Spleen (tissue), 11 donors: ENCODE measurements at regions not wholly inside any gene's neighbourhood (a gene's known extent, or its start where the extent isn't known, plus 50 kb on each side); places are given as distances from the start of the nearest gene placed in this dataset.

Source experiments
- DNase-seq: peaks from one replicate; pipeline ENCODE4 v3.0.0-alpha.2; 2020
- H3K27ac ChIP-seq, 8 donors: fragments of 200-600 bp; sonication (generic) in 7 of 8; 1 replicate in 4 of 8; 2 replicates in 4 of 8; pipeline versions ENCODE4 v1.5.0 to v1.8.0; 2016 to 2021; ENCODE audit warnings: inconsistent platforms in 4 of 8, mild to moderate bottlenecking in 4 of 8, moderate library complexity in 1 of 8
- H3K27me3 ChIP-seq, 7 donors: fragments of 200-600 bp; sonication (generic) in 6 of 7; replicated peaks in 1 of 7; 1 replicate in 4 of 7; 2 replicates in 3 of 7; pipeline versions ENCODE4 v1.5.0 to v1.8.0; 2016 to 2021; ENCODE audit warnings: inconsistent platforms in 3 of 7, mild to moderate bottlenecking in 1 of 7
- H3K36me3 ChIP-seq, 6 donors: fragments of 200-600 bp; sonication (generic) in 5 of 6; 1 replicate in 4 of 6; 2 replicates in 2 of 6; pipeline versions ENCODE4 v1.5.0 to v1.8.0; 2016 to 2021; ENCODE audit warnings: inconsistent platforms in 2 of 6
- H3K4me1 ChIP-seq, 6 donors: fragments of 200-600 bp; sonication (generic) in 5 of 6; 1 replicate in 3 of 6; 2 replicates in 3 of 6; pipeline versions ENCODE4 v1.5.0 to v1.8.0; 2016 to 2021; ENCODE audit warnings: inconsistent platforms in 3 of 6
- H3K4me3 ChIP-seq, 8 donors: fragments of 200-600 bp; sonication (generic) in 7 of 8; 1 replicate in 4 of 8; 2 replicates in 4 of 8; pipeline versions ENCODE4 v1.5.0 to v1.8.0; 2016 to 2021; ENCODE audit warnings: inconsistent platforms in 4 of 8, mild to moderate bottlenecking in 4 of 8, moderate library complexity in 2 of 8
- H3K9me3 ChIP-seq, 8 donors: fragments of 200-600 bp; sonication (generic) in 7 of 8; 1 replicate in 4 of 8; 2 replicates in 4 of 8; pipeline versions ENCODE4 v1.5.0 to v1.8.0; 2016 to 2021; ENCODE audit warnings: inconsistent platforms in 4 of 8
- POLR2A ChIP-seq, 3 donors: fragments of 450-650 bp; IDR thresholded peaks; one replicate each; pipeline ENCODE4 v1.5.1; 2017; ENCODE audit warnings: antibody characterized with exemption in 3 of 3, mild to moderate bottlenecking in 1 of 3
- POLR2AphosphoS5 ChIP-seq, 3 donors: sonication (generic); formaldehyde crosslinking; IDR thresholded peaks; one replicate each; pipeline ENCODE4 v1.5.1; 2017; ENCODE audit warnings: antibody characterized with exemption in 3 of 3
- WGBS, 5 donors: extraction: QIAGEN DNeasy Blood & Tissue Kit in 3 of 5; methylation state at CpG; one replicate each; pipeline versions ENCODE4 v1.1.5 to v1.1.7; 2013 to 2018; 5-methylcytosine and 5-hydroxymethylcytosine counted together
- intact Hi-C: fragments of 100-400 bp; cut with DNase I; formaldehyde crosslinking; loops from one replicate; pipeline ENCODE4 v1.15.0; 2023; ENCODE audit warnings: low total_unique reads
- TF ChIP-seq, protein P1 (sequence below), 11 experiments: fragments of 200-600 bp in 7 of 11; fragments of 450-650 bp in 4 of 11; sonication (generic) in 4 of 11; IDR thresholded peaks in 8 of 11; conservative IDR thresholded peaks in 3 of 11; 1 replicate in 7 of 11; 2 replicates in 4 of 11; pipeline versions ENCODE4 v1.4.0 to v1.8.0; 2016 to 2021; ENCODE audit warnings: antibody characterized with exemption in 11 of 11, inconsistent platforms in 4 of 11, mild to moderate bottlenecking in 1 of 11
- donor health status: healthy with polysubstance abuse.
- donor health status: DM: no; HTN: no; CAD: no; lungs with moderate emphysema.
- donor health status: DM: no; HTN: no; CAD: no.
- donor health status: Bipolar disorder and iron deficiency.
- donor health status: healthy.
- donor health status: DM: no; HTN: no; CAD: no.
- donor health status: DM: yes; HTN: yes; CAD: no.

DNA sequence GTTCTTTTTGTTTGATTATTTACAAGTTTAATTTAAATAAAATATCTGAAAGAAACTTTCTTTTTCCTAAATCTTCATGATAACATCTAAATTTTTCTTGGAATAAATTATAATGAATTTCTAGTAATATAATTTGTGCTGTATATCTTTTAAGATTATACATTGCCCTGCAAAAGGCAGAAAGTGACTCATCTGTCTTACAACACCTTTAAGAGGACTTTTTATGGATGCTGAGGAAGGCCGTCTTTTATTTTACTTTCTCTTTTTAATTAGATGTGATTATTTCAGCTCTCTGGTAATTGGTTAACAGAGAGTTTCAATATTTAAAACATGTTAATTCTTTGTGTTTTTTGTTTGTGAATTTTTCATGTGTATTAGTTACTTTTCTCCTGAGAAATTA, 598.4 kb downstream of the RPL10L start:
- no peaks in the 10 kb centered on the region for H3K36me3 ChIP-seq
- intact Hi-C loops = no loop called here
- H3K27me3 ChIP-seq = no peaks in the 10 kb centered on the region
- H3K27ac ChIP-seq = no peak overlapping the region
- H3K9me3 ChIP-seq = no peaks in the 10 kb centered on the region
- H3K4me3 ChIP-seq = no peak overlapping the region
- DNase-seq = no peak
- H3K4me1 ChIP-seq = no peaks in the 10 kb centered on the region
- TF ChIP-seq, protein P1, sequence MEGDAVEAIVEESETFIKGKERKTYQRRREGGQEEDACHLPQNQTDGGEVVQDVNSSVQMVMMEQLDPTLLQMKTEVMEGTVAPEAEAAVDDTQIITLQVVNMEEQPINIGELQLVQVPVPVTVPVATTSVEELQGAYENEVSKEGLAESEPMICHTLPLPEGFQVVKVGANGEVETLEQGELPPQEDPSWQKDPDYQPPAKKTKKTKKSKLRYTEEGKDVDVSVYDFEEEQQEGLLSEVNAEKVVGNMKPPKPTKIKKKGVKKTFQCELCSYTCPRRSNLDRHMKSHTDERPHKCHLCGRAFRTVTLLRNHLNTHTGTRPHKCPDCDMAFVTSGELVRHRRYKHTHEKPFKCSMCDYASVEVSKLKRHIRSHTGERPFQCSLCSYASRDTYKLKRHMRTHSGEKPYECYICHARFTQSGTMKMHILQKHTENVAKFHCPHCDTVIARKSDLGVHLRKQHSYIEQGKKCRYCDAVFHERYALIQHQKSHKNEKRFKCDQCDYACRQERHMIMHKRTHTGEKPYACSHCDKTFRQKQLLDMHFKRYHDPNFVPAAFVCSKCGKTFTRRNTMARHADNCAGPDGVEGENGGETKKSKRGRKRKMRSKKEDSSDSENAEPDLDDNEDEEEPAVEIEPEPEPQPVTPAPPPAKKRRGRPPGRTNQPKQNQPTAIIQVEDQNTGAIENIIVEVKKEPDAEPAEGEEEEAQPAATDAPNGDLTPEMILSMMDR (IDR thresholded peaks at IDR 0.05 in 8 of 11, conservative IDR thresholded peaks at IDR 0.05 in 3 of 11) = no peak
- TF ChIP-seq POLR2A (IDR thresholded peaks at IDR 0.05) = no peak
- TF ChIP-seq POLR2AphosphoS5 (IDR thresholded peaks at IDR 0.05) = no peak
- 83 to 98% (median 92%) methylated on average over 1 of the region's 1 CpG for WGBS, 5 donors

DNA sequence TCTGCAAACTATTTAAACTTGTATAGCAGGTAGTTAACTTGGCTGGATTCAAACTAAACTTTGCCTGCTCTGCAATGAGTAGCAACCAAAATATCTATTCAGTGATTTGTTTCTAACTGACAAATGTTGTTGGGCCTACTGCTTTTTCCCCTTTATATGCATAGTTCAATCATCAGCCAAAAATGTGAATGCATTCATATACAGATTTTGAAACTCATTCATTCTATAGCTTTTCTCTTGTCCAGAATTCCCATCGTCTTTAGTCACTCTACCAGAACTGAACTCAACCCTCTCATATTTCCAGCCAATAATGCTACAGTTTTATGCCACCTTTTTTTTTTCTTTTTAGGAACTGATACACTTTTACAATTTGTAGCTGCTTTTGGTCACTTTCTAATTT, 599.8 kb downstream of the RPL10L start:
- H3K9me3 ChIP-seq = peaks cover 0 to 8% (median 0%) of the 10 kb centered on the region in 8 donors
- no peak for TF ChIP-seq POLR2AphosphoS5 (IDR thresholded peaks at IDR 0.05)
- TF ChIP-seq, protein P1 (IDR thresholded peaks at IDR 0.05 in 8 of 11, conservative IDR thresholded peaks at IDR 0.05 in 3 of 11) = no peak
- no peak for TF ChIP-seq POLR2A (IDR thresholded peaks at IDR 0.05)
- no peaks in the 10 kb centered on the region for H3K27me3 ChIP-seq
- intact Hi-C loops = no loop called here
- no peaks in the 10 kb centered on the region for H3K4me1 ChIP-seq
- no peak overlapping the region for H3K4me3 ChIP-seq
- H3K27ac ChIP-seq = no peak overlapping the region
- 82 to 88% (median 85%) methylated on average over 1 of the region's 1 CpG for WGBS, 5 donors
- no peaks in the 10 kb centered on the region for H3K36me3 ChIP-seq
- no peak for DNase-seq

DNA sequence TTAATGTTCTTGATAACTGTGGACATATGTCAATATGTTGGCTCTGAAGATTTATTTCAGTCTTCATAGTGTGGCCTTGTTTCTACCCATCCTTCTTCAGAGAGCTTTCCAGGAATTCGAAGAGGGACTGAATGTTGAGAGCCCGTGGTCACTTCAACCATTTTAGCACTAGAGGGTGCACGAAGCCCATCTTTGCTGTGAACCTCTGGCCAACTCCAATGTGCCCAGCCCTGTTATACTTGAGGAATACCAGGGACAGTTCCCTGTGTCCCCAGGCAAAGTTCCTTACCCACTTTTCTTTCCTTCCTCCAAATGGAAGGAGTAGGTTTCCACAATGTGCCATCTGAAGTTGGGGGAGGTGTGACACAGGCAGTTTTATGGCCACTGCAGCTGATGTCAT, 603.5 kb downstream of the RPL10L start:
- no peak for TF ChIP-seq POLR2AphosphoS5 (IDR thresholded peaks at IDR 0.05)
- TF ChIP-seq, protein P1 (IDR thresholded peaks at IDR 0.05 in 8 of 11, conservative IDR thresholded peaks at IDR 0.05 in 3 of 11) = no peak
- no peak for TF ChIP-seq POLR2A (IDR thresholded peaks at IDR 0.05)
- intact Hi-C loops = no loop called here
- Histone ChIP-seq H3K27me3 (no peaks in the 10 kb centered on the region), H3K4me1 (no peaks in the 10 kb centered on the region), H3K4me3 (no peak overlapping the region), H3K9me3 (peaks cover 0 to 8% (median 0%) of the 10 kb centered on the region in 8 donors), H3K27ac (no peak overlapping the region), H3K36me3 (no peaks in the 10 kb centered on the region)
- no peak for DNase-seq
- WGBS, 5 donors = 52 to 67% (median 59%) methylated on average over 3 of the region's 3 CpGs

DNA sequence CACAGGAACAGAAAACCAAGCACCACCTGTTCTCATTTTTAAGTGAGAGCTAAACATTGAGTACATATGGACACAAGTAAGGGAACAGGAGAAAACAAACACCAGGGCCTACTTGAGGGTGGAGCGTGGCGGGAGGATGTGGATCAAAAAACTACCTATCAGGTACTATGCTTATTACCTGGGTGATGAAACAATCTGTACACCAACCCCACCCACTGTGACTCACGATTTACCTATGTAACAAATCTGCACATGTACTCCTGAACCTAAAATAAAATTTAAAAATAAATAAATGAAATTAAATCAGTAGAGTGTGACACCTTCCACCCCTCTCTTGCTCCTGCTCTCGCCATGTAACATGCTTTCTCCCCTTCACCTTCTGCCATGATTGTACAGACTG, 615.5 kb downstream of the RPL10L start:
- Histone ChIP-seq H3K9me3 (peaks cover 0 to 9% (median 3%) of the 10 kb centered on the region in 8 donors), H3K4me3 (no peak overlapping the region), H3K27ac (no peak overlapping the region), H3K4me1 (no peaks in the 10 kb centered on the region), H3K36me3 (no peaks in the 10 kb centered on the region), H3K27me3 (no peaks in the 10 kb centered on the region)
- WGBS, 5 donors = 77 to 90% (median 85%) methylated on average over 4 of the region's 4 CpGs
- no peak for DNase-seq
- TF ChIP-seq POLR2AphosphoS5 (IDR thresholded peaks at IDR 0.05) = no peak
- TF ChIP-seq, protein P1 (IDR thresholded peaks at IDR 0.05 in 8 of 11, conservative IDR thresholded peaks at IDR 0.05 in 3 of 11) = no peak
- no peak for TF ChIP-seq POLR2A (IDR thresholded peaks at IDR 0.05)
- intact Hi-C loops = no loop called here
